ENCODE measurements at regions not wholly inside any gene's neighbourhood (a gene's known extent, or its start where the extent isn't known, plus 50 kb on each side); places are given as distances from the start of the nearest gene placed in this dataset.
"Not testable (repeated sequence)": the region's sequence is repeated elsewhere in the genome, so short reads cannot be mapped to it uniquely, and the experiment has no call there.

GRCh38 chr7:68121655-68122054 lies 1125.0 kb downstream of the TYW1 start:
- DNase-seq: no peak

- DNase-seq: peak; percentile 38
Measured at GRCh38 chr7:68122801-68123200, 1126.2 kb downstream of the TYW1 start.

GRCh38 chr7:68125168-68125567 lies 1128.5 kb downstream of the TYW1 start:
- DNase-seq: no peak

- DNase-seq: no peak
Measured at GRCh38 chr7:68133045-68133444, 1136.4 kb downstream of the TYW1 start.

GRCh38 chr7:68143345-68143744 lies 1146.7 kb downstream of the TYW1 start:
- DNase-seq: no peak

GRCh38 chr7:68146983-68147382 lies 1150.3 kb downstream of the TYW1 start:
- DNase-seq: no peak

GRCh38 chr7:68147614-68148238 lies 1151.1 kb downstream of the TYW1 start:
- DNase-seq: no peak

- no peak for DNase-seq
Measured at GRCh38 chr7:68148440-68148839, 1151.8 kb downstream of the TYW1 start.

- no peak for DNase-seq
Measured at GRCh38 chr7:68152205-68152604, 1155.6 kb downstream of the TYW1 start.

- DNase-seq: no peak
Measured at GRCh38 chr7:68155676-68156075, 1159.0 kb downstream of the TYW1 start.

GRCh38 chr7:68158686-68159295 lies 1162.2 kb downstream of the TYW1 start:
- DNase-seq: no peak

GRCh38 chr7:68162712-68163111 lies 1166.1 kb downstream of the TYW1 start:
- no peak for DNase-seq

- DNase-seq: peak; percentile 91
Measured at GRCh38 chr7:68166525-68166924, 1169.9 kb downstream of the TYW1 start.

GRCh38 chr7:68173513-68173912 lies 1176.9 kb downstream of the TYW1 start:
- DNase-seq: no peak

- DNase-seq: peak; percentile 34
Measured at GRCh38 chr7:68176974-68177373, 1180.3 kb downstream of the TYW1 start.

GRCh38 chr7:68180761-68181160 lies 1184.1 kb downstream of the TYW1 start:
- DNase-seq: no peak

GRCh38 chr7:68183176-68183575 lies 1186.5 kb downstream of the TYW1 start:
- peak; percentile 32 for DNase-seq

- DNase-seq: peak; percentile 92
Measured at GRCh38 chr7:68185631-68186456, 1189.2 kb downstream of the TYW1 start.

- DNase-seq: peak; percentile 94
Measured at GRCh38 chr7:68187532-68187931, 1190.9 kb downstream of the TYW1 start.

- no peak for DNase-seq
Measured at GRCh38 chr7:68192941-68193340, 1196.3 kb downstream of the TYW1 start.

GRCh38 chr7:68195642-68196041 lies 1199.0 kb downstream of the TYW1 start:
- not testable (repeated sequence) for DNase-seq

GRCh38 chr7:68200051-68200670 lies 1203.5 kb downstream of the TYW1 start:
- DNase-seq: no peak

GRCh38 chr7:68203251-68203650 lies 1206.6 kb downstream of the TYW1 start:
- DNase-seq: no peak

- no peak for DNase-seq
Measured at GRCh38 chr7:68205826-68206225, 1209.2 kb downstream of the TYW1 start.

Measured in NCI-H2171 (cell line).